GM12891 (cell line): ENCODE measurements at regions not wholly inside any gene's neighbourhood (a gene's known extent, or its start where the extent isn't known, plus 50 kb on each side); places are given as distances from the start of the nearest gene placed in this dataset.

Experiments used
- PAX5 ChIP-seq: IDR thresholded peaks from 2 replicates; pipeline ENCODE4 v1.6.1; 2011; ENCODE audit warnings: low read length, moderate library complexity, mild to moderate bottlenecking; ENCODE audit not compliant: insufficient read depth, severe bottlenecking
- POLR2A ChIP-seq: IDR thresholded peaks from 2 replicates; pipeline ENCODE4 v1.6.1; 2011; ENCODE audit warnings: low read depth, low read length, control low read depth
- POLR2AphosphoS5 ChIP-seq: IDR thresholded peaks from 2 replicates; pipeline ENCODE4 v1.6.1; 2011; ENCODE audit warnings: low read depth, low read length, control low read depth
- SPI1 ChIP-seq: IDR thresholded peaks from 2 replicates; pipeline ENCODE4 v1.6.1; 2011; ENCODE audit warnings: low read depth, low read length, control low read depth
- TAF1 ChIP-seq: IDR thresholded peaks from 2 replicates; pipeline ENCODE4 v1.6.1; 2011; ENCODE audit warnings: low read depth, low read length, control low read depth

GRCh38 chr2:190794790-190795189 lies 85.8 kb upstream of the GLS start:
- TF ChIP-seq POLR2A (no peak), POLR2AphosphoS5 (no peak), TAF1 (no peak), SPI1 (no peak), PAX5 (no peak)
